IMR-90 (cell line): ENCODE measurements at regions not wholly inside any gene's neighbourhood (a gene's known extent, or its start where the extent isn't known, plus 50 kb on each side); places are given as distances from the start of the nearest gene placed in this dataset.

Experiments used
- ATAC-seq: fragments of 200-7000 bp; cut with Tn5 transposase; 2 replicates; pipeline ENCODE4 v1.9.1; 2020; ENCODE audit warnings: low read depth, mild to moderate bottlenecking, moderate library complexity
- BruUV-seq: library from RNA; stranded (reverse); fragments of 400-500 nt; replicated peaks from 2 replicates; lab custom pipeline; 2021; lab: Mats Ljungman, UMichigan
- CTCF ChIA-PET: fragments of 300-600 bp; formaldehyde crosslinking; extraction: SDS; loops from one replicate; lab custom pipeline; 2021; ENCODE audit warnings: antibody characterized with exemption; lab: Yijun Ruan, JAX
- POLR2A ChIA-PET: fragments of 300-600 bp; sonication (Branson Sonifier 250); formaldehyde crosslinking; loops from one replicate; lab custom pipeline; 2022; ENCODE audit warnings: antibody characterized with exemption; ENCODE audit not compliant: unreplicated experiment; lab: Charles Lee
- DNase-seq: peaks from one replicate; pipeline ENCODE4 v3.0.0; 2013
- H2AFZ ChIP-seq: replicated peaks from 2 replicates; pipeline ENCODE3; 2013; ENCODE audit warnings: low read length, mild to moderate bottlenecking; ENCODE audit not compliant: poor library complexity
- H2AK5ac ChIP-seq: 2 replicates; pipeline ENCODE4 v1.6.1; 2013; ENCODE audit warnings: low read depth, low read length, inconsistent platforms
- H2AK9ac ChIP-seq: replicated peaks from 2 replicates; pipeline ENCODE3; 2013; ENCODE audit warnings: mild to moderate bottlenecking, low read depth, low read length, moderate library complexity; ENCODE audit not compliant: poor library complexity
- H2BK120ac ChIP-seq: 2 replicates; pipeline ENCODE4 v1.6.1; 2013; ENCODE audit warnings: low read depth, low read length, inconsistent platforms
- H2BK15ac ChIP-seq: 3 replicates; pipeline ENCODE4 v1.6.1; 2013; ENCODE audit warnings: low read depth, low read length, inconsistent platforms
- H2BK20ac ChIP-seq: 2 replicates; pipeline ENCODE4 v1.6.1; 2013; ENCODE audit warnings: low read depth, mild to moderate bottlenecking, inconsistent platforms, low read length, moderate library complexity
- H2BK5ac ChIP-seq: 2 replicates; pipeline ENCODE4 v1.6.1; 2013; ENCODE audit warnings: mild to moderate bottlenecking, low read depth, low read length, inconsistent platforms; ENCODE audit not compliant: poor library complexity, severe bottlenecking
- H3K14ac ChIP-seq: replicated peaks from 2 replicates; pipeline ENCODE4 v1.6.1; 2013; ENCODE audit warnings: low read depth, low read length, inconsistent platforms
- H3K18ac ChIP-seq: 2 replicates; pipeline ENCODE4 v1.6.1; 2013; ENCODE audit warnings: low read depth, low read length, control low read depth
- H3K23ac ChIP-seq: 2 replicates; pipeline ENCODE4 v1.6.1; 2013; ENCODE audit warnings: low read depth, low read length, inconsistent platforms
- H3K27ac ChIP-seq: 2 replicates; pipeline ENCODE4 v1.5.1; 2013; ENCODE audit warnings: mild to moderate bottlenecking, control low read depth, low read length; ENCODE audit not compliant: insufficient read depth
- H3K27me3 ChIP-seq: 2 replicates; pipeline ENCODE4 v1.6.1; 2013; ENCODE audit warnings: low read length; ENCODE audit not compliant: control insufficient read depth, insufficient read depth
- H3K36me3 ChIP-seq: 2 replicates; pipeline ENCODE4 v1.6.1; 2013; ENCODE audit warnings: low read length, mixed read lengths; ENCODE audit not compliant: control insufficient read depth, insufficient read depth
- H3K4ac ChIP-seq: 2 replicates; pipeline ENCODE4 v1.6.1; 2013; ENCODE audit warnings: low read depth, low read length, inconsistent platforms
- H3K4me1 ChIP-seq: 2 replicates; pipeline ENCODE4 v1.6.1; 2013; ENCODE audit warnings: low read length, mixed read lengths; ENCODE audit not compliant: control insufficient read depth, insufficient read depth
- H3K4me2 ChIP-seq: 2 replicates; pipeline ENCODE4 v1.6.1; 2013; ENCODE audit warnings: low read depth, mild to moderate bottlenecking, control low read depth, low read length, moderate library complexity
- H3K4me3 ChIP-seq: 2 replicates; pipeline ENCODE4 v1.5.1; 2013; ENCODE audit warnings: low read depth, mild to moderate bottlenecking, control low read depth, low read length, moderate library complexity; ENCODE audit not compliant: insufficient read depth
- H3K56ac ChIP-seq: 2 replicates; pipeline ENCODE4 v1.6.1; 2013; ENCODE audit warnings: low read length, inconsistent platforms; ENCODE audit not compliant: insufficient read depth; ENCODE audit errors: extremely low read depth
- H3K79me1 ChIP-seq, 2 experiments: 2 replicates each; pipeline ENCODE4 v1.6.1; 2013; ENCODE audit warnings: low read length in 2 of 2, inconsistent platforms in 1 of 2, low read depth in 1 of 2
- H3K9ac ChIP-seq: 2 replicates; pipeline ENCODE4 v1.6.1; 2013; ENCODE audit warnings: low read depth, low read length, control low read depth
- H3K9me1 ChIP-seq: 2 replicates; pipeline ENCODE4 v1.6.1; 2013; ENCODE audit warnings: low read length, inconsistent platforms; ENCODE audit not compliant: insufficient read depth
- H3K9me3 ChIP-seq: 2 replicates; pipeline ENCODE4 v1.6.1; 2013; ENCODE audit warnings: low read length; ENCODE audit not compliant: control insufficient read depth, insufficient read depth
- H4K20me1 ChIP-seq: 2 replicates; pipeline ENCODE4 v1.6.1; 2013; ENCODE audit warnings: low read length, inconsistent platforms; ENCODE audit not compliant: insufficient read depth
- H4K5ac ChIP-seq: 2 replicates; pipeline ENCODE4 v1.6.1; 2013; ENCODE audit warnings: mild to moderate bottlenecking, low read depth, low read length, control low read depth
- H4K8ac ChIP-seq, 2 experiments: 2 replicates each; pipeline ENCODE4 v1.6.1; 2013; ENCODE audit warnings: low read depth in 2 of 2, low read length in 2 of 2, control low read depth in 1 of 2, inconsistent platforms in 1 of 2
- H4K91ac ChIP-seq: 2 replicates; pipeline ENCODE4 v1.6.1; 2013; ENCODE audit warnings: low read depth, low read length, inconsistent platforms; ENCODE audit not compliant: insufficient read depth
- BHLHE40 ChIP-seq: fragments of 150-350 bp; IDR thresholded peaks from 2 replicates; pipeline ENCODE4 v1.6.1; 2016; ENCODE audit warnings: mild to moderate bottlenecking, low read depth, low read length
- CEBPB ChIP-seq: IDR thresholded peaks from 2 replicates; pipeline ENCODE4 v1.6.1; 2012; ENCODE audit warnings: low read depth, low read length, improper control_type of control experiment
- CHD1 ChIP-seq: IDR thresholded peaks from 2 replicates; pipeline ENCODE4 v1.6.1; 2012; ENCODE audit warnings: low read depth, low read length, improper control_type of control experiment
- CTCF ChIP-seq: conservative IDR thresholded peaks from 2 replicates; pipeline ENCODE4 v1.5.1; 2012; ENCODE audit warnings: mild to moderate bottlenecking, low read depth, low read length, improper control_type of control experiment
- FOS ChIP-seq: fragments of 150-350 bp; IDR thresholded peaks from 2 replicates; pipeline ENCODE4 v1.6.1; 2016; ENCODE audit warnings: low read depth, low read length
- MAFK ChIP-seq: IDR thresholded peaks from 2 replicates; pipeline ENCODE4 v1.6.1; 2012; ENCODE audit warnings: low read depth, low read length, improper control_type of control experiment
- MAZ ChIP-seq: IDR thresholded peaks from 2 replicates; pipeline ENCODE4 v1.6.1; 2012; ENCODE audit warnings: low read depth, mild to moderate bottlenecking, low read length, improper control_type of control experiment, moderate library complexity, borderline replicate concordance
- MXI1 ChIP-seq: IDR thresholded peaks from 2 replicates; pipeline ENCODE4 v1.6.1; 2012; ENCODE audit warnings: low read depth, mild to moderate bottlenecking, low read length, moderate library complexity, borderline replicate concordance
- NFE2L2 ChIP-seq: fragments of 150-350 bp; IDR thresholded peaks from 2 replicates; pipeline ENCODE4 v1.6.1; 2016; ENCODE audit warnings: low read depth, mild to moderate bottlenecking, low read length
- POLR2A ChIP-seq: IDR thresholded peaks from 2 replicates; pipeline ENCODE4 v1.6.1; 2012; ENCODE audit warnings: mild to moderate bottlenecking, low read depth, low read length
- RAD21 ChIP-seq: IDR thresholded peaks from 2 replicates; pipeline ENCODE4 v1.6.1; 2012; ENCODE audit warnings: low read length, improper control_type of control experiment
- RCOR1 ChIP-seq: IDR thresholded peaks from 2 replicates; pipeline ENCODE4 v1.6.1; 2012; ENCODE audit warnings: mild to moderate bottlenecking, low read length, improper control_type of control experiment; ENCODE audit not compliant: insufficient replicate concordance
- RFX5 ChIP-seq: IDR thresholded peaks from 2 replicates; pipeline ENCODE4 v1.8.0; 2012; ENCODE audit warnings: low read depth, mild to moderate bottlenecking, low read length, moderate library complexity
- SMC3 ChIP-seq: fragments of 150-350 bp; IDR thresholded peaks from 2 replicates; pipeline ENCODE4 v1.6.1; 2016; ENCODE audit warnings: low read depth, mild to moderate bottlenecking, antibody characterized with exemption, low read length, moderate library complexity
- WGBS, 2 experiments: methylation state at CpG; one replicate each; pipeline versions ENCODE4 v1.1.5 to v1.1.7; 2013; ENCODE audit warnings: missing lambda C conversion rate in 2 of 2; ENCODE audit not compliant: insufficient read length in 1 of 2; ENCODE audit errors: extremely low coverage in 2 of 2; 5-methylcytosine and 5-hydroxymethylcytosine counted together
- dilution Hi-C: fragments of 300-500 bp; cut with HindIII; formaldehyde crosslinking; loops from one replicate; pipeline ENCODE4 v1.14.3; 2018; ENCODE audit warnings: low sequenced_read_pairs; ENCODE audit not compliant: unreplicated experiment
- in situ Hi-C: fragments of 300-500 bp; cut with MboI; formaldehyde crosslinking; loops from 3 replicates; pipeline ENCODE4 v1.14.3; 2019; ENCODE audit warnings: low sequenced_read_pairs, inconsistent platforms, mixed read lengths
- intact Hi-C: fragments of 100-400 bp; cut with micrococcal nuclease; formaldehyde crosslinking; loops from 2 replicates; pipeline ENCODE4 v1.10.0; 2022
- TF ChIP-seq, protein P1 (sequence below): fragments of 150-350 bp; IDR thresholded peaks from 2 replicates; pipeline ENCODE4 v1.6.1; 2017; ENCODE audit warnings: mild to moderate bottlenecking, antibody characterized with exemption, low read length, low read depth
- TF ChIP-seq, protein P2 (sequence below): fragments of 150-350 bp; IDR thresholded peaks from 2 replicates; pipeline ENCODE4 v1.6.1; 2016; ENCODE audit warnings: low read depth, mild to moderate bottlenecking, low read length, moderate library complexity, borderline replicate concordance

DNA sequence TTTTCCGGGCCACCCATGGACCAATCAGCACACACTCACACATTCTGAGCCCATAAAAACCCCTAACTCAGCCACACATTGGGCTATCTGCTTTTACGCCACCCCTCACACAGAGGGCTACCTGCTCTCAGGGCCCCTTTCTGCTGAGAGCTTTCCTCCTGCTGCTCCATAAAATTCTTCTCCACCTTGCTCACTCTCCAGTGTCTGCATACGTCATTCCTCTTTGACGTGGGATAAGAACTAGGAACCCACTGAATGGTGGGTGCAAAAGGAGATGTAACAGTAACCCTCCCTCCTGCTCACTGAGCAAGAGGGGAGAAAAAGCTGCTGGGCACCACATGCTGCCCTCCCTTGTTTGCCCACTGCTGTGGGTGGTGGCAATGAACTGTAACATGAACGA, 596.7 kb upstream of the TMEM132C start:
- Histone ChIP-seq H2AFZ (no peak overlapping the region), H2BK120ac (no peak overlapping the region), H3K4me1 (no peaks in the 10 kb centered on the region), H4K91ac (no peak overlapping the region), H3K14ac (no peak overlapping the region), H3K79me1 (no peaks in the 10 kb centered on the region), H2BK5ac (no peak overlapping the region), H3K18ac (no peak overlapping the region), H4K5ac (no peak overlapping the region), H2BK15ac (no peak overlapping the region), H3K27ac (no peak overlapping the region), H2BK20ac (no peak overlapping the region), H3K23ac (no peak overlapping the region), H2AK5ac (no peak overlapping the region), H3K27me3 (no peaks in the 10 kb centered on the region), H3K4me2 (no peak overlapping the region), H2AK9ac (no peak overlapping the region), H3K9me1 (no peaks in the 10 kb centered on the region), H3K36me3 (no peaks in the 10 kb centered on the region), H4K20me1 (no peaks in the 10 kb centered on the region), H4K8ac (no peak overlapping the region), H3K56ac (no peak overlapping the region), H3K9me3 (no peaks in the 10 kb centered on the region; the same call in 1 of the 2 replicates), H3K4me3 (no peak overlapping the region), H3K4ac (no peak overlapping the region), H3K9ac (no peak overlapping the region)
- 63% methylated on average over 2 of the region's 5 CpGs; no CpG with 5 or more reads in 1 of the 2 experiments for WGBS, 2 experiments
- intact Hi-C loops: no loop called here
- in situ Hi-C loops: no loop called here
- dilution Hi-C loops: no loop called here
- no peak for ATAC-seq
- BruUV-seq: no TSS peak
- DNase-seq: no peak
- ChIA-PET POLR2A (no interaction called here), CTCF (no interaction called here)
- no peak for TF ChIP-seq MAFK
- no peak for TF ChIP-seq NFE2L2
- TF ChIP-seq FOS: no peak
- TF ChIP-seq RFX5: no peak
- no peak for TF ChIP-seq CTCF
- TF ChIP-seq MAZ: no peak
- TF ChIP-seq CHD1: no peak
- no peak for TF ChIP-seq RAD21
- TF ChIP-seq, protein P1, sequence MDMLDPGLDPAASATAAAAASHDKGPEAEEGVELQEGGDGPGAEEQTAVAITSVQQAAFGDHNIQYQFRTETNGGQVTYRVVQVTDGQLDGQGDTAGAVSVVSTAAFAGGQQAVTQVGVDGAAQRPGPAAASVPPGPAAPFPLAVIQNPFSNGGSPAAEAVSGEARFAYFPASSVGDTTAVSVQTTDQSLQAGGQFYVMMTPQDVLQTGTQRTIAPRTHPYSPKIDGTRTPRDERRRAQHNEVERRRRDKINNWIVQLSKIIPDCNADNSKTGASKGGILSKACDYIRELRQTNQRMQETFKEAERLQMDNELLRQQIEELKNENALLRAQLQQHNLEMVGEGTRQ: no peak
- TF ChIP-seq, protein P2, sequence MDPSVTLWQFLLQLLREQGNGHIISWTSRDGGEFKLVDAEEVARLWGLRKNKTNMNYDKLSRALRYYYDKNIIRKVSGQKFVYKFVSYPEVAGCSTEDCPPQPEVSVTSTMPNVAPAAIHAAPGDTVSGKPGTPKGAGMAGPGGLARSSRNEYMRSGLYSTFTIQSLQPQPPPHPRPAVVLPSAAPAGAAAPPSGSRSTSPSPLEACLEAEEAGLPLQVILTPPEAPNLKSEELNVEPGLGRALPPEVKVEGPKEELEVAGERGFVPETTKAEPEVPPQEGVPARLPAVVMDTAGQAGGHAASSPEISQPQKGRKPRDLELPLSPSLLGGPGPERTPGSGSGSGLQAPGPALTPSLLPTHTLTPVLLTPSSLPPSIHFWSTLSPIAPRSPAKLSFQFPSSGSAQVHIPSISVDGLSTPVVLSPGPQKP: no peak
- TF ChIP-seq CEBPB: no peak
- TF ChIP-seq POLR2A: no peak
- TF ChIP-seq RCOR1: no peak
- TF ChIP-seq SMC3: no peak
- no peak for TF ChIP-seq BHLHE40
- TF ChIP-seq MXI1: no peak
